WTC11 (cell line): ENCODE measurements at regions not wholly inside any gene's neighbourhood (a gene's known extent, or its start where the extent isn't known, plus 50 kb on each side); places are given as distances from the start of the nearest gene placed in this dataset.

Experiments
- ATAC-seq: fragments of 200-7000 bp; cut with Tn5 transposase; 2 replicates; pipeline ENCODE4 v1.10.0; 2021; ENCODE audit warnings: mild to moderate bottlenecking, moderate library complexity
- CTCF ChIA-PET: fragments of 300-600 bp; sonication (Branson Sonifier 250); formaldehyde crosslinking; loops from one replicate; lab custom pipeline; 2021; ENCODE audit warnings: antibody characterized with exemption; lab: Charles Lee
- POLR2A ChIA-PET: fragments of 350-600 bp; sonication (Branson Sonifier 250); formaldehyde crosslinking; loops from one replicate; lab custom pipeline; 2021; ENCODE audit warnings: antibody characterized with exemption; lab: Charles Lee
- DNase-seq: peaks from one replicate; pipeline ENCODE4 v3.0.0; 2021; ENCODE audit warnings: low spot score
- H3K27ac Mint-ChIP-seq: 2 replicates; pipeline ENCODE4 v1.8.0; 2021; ENCODE audit warnings: mixed read lengths
- H3K27me3 Mint-ChIP-seq: 2 replicates; pipeline ENCODE4 v1.8.0; 2021; ENCODE audit warnings: low read depth, mild to moderate bottlenecking, moderate library complexity, mixed read lengths
- H3K36me3 Mint-ChIP-seq: 2 replicates; pipeline ENCODE4 v1.8.0; 2021; ENCODE audit warnings: mixed read lengths
- H3K4me1 Mint-ChIP-seq: 2 replicates; pipeline ENCODE4 v1.8.0; 2022; ENCODE audit warnings: mixed read lengths
- H3K4me3 Mint-ChIP-seq: 2 replicates; pipeline ENCODE4 v1.8.0; 2021; ENCODE audit warnings: mild to moderate bottlenecking, moderate library complexity, mixed read lengths
- H3K9me3 Mint-ChIP-seq: 2 replicates; pipeline ENCODE4 v1.8.0; 2021; ENCODE audit warnings: mixed read lengths
- ATF2 ChIP-seq: sonication (generic); formaldehyde crosslinking; IDR thresholded peaks from 2 replicates; pipeline ENCODE4 v1.8.1; 2022; ENCODE audit warnings: low read depth, missing genetic modification reagents, borderline replicate concordance
- ATF6 ChIP-seq: sonication (generic); formaldehyde crosslinking; IDR thresholded peaks from 2 replicates; pipeline ENCODE4 v1.8.1; 2023; ENCODE audit warnings: mild to moderate bottlenecking, missing genetic modification reagents
- CDX4 ChIP-seq: fragments of 250-450 bp; sonication (Bioruptor Pico); IDR thresholded peaks from 2 replicates; pipeline ENCODE4 v1.9.0; 2021; ENCODE audit warnings: moderate library complexity, mild to moderate bottlenecking, inconsistent platforms, borderline replicate concordance
- E2F4 ChIP-seq: sonication (generic); formaldehyde crosslinking; IDR thresholded peaks from 2 replicates; pipeline ENCODE4 v1.8.1; 2022; ENCODE audit warnings: low read depth, mild to moderate bottlenecking, moderate library complexity, missing genetic modification reagents, borderline replicate concordance
- ELF4 ChIP-seq: sonication (generic); formaldehyde crosslinking; IDR thresholded peaks from 2 replicates; pipeline ENCODE4 v1.8.1; 2022; ENCODE audit warnings: low read depth, mild to moderate bottlenecking, moderate library complexity, missing genetic modification reagents
- FOXK1 ChIP-seq: sonication (generic); formaldehyde crosslinking; IDR thresholded peaks from 2 replicates; pipeline ENCODE4 v1.8.0; 2022; ENCODE audit warnings: mild to moderate bottlenecking, moderate library complexity, missing genetic modification reagents
- HMGA2 ChIP-seq: fragments of 250-450 bp; sonication (Bioruptor Pico); IDR thresholded peaks from 2 replicates; pipeline ENCODE4 v1.4.0; 2021; ENCODE audit warnings: mild to moderate bottlenecking, moderate library complexity
- HMGXB4 ChIP-seq: sonication (generic); formaldehyde crosslinking; IDR thresholded peaks from 2 replicates; pipeline ENCODE4 v1.8.1; 2023; ENCODE audit warnings: mild to moderate bottlenecking, moderate library complexity, missing genetic modification reagents
- JUN ChIP-seq: sonication (generic); formaldehyde crosslinking; IDR thresholded peaks from 2 replicates; pipeline ENCODE4 v1.8.0; 2023; ENCODE audit warnings: mild to moderate bottlenecking, missing genetic modification reagents
- PREB ChIP-seq: sonication (generic); formaldehyde crosslinking; IDR thresholded peaks from 2 replicates; pipeline ENCODE4 v1.8.1; 2022; ENCODE audit warnings: mild to moderate bottlenecking, missing genetic modification reagents, moderate library complexity, borderline replicate concordance
- PRRX2 ChIP-seq: fragments of 250-450 bp; sonication (Bioruptor Pico); IDR thresholded peaks from 2 replicates; pipeline ENCODE4 v1.8.0; 2021; ENCODE audit warnings: mild to moderate bottlenecking
- SMAD4 ChIP-seq: sonication (generic); formaldehyde crosslinking; IDR thresholded peaks from 2 replicates; pipeline ENCODE4 v1.8.0; 2022; ENCODE audit warnings: mild to moderate bottlenecking, missing genetic modification reagents
- TEAD1 ChIP-seq: sonication (generic); formaldehyde crosslinking; IDR thresholded peaks from 2 replicates; pipeline ENCODE4 v1.8.0; 2022; ENCODE audit warnings: mild to moderate bottlenecking, missing genetic modification reagents
- ZNF317 ChIP-seq: sonication (generic); formaldehyde crosslinking; IDR thresholded peaks from 2 replicates; pipeline ENCODE4 v1.8.1; 2023; ENCODE audit warnings: low read depth, mild to moderate bottlenecking, moderate library complexity, missing genetic modification reagents, borderline replicate concordance
- ZNF423 ChIP-seq: fragments of 250-450 bp; sonication (Bioruptor Pico); IDR thresholded peaks from 2 replicates; pipeline ENCODE4 v2.1.2; 2022; ENCODE audit warnings: mild to moderate bottlenecking, moderate library complexity
- ZNF425 ChIP-seq: fragments of 250-450 bp; sonication (Bioruptor Pico); conservative IDR thresholded peaks from 2 replicates; pipeline ENCODE4 v1.9.0; 2021; ENCODE audit warnings: mild to moderate bottlenecking
- ZNF532 ChIP-seq: fragments of 250-450 bp; sonication (Bioruptor Pico); IDR thresholded peaks from 2 replicates; pipeline ENCODE4 v1.9.0; 2021; ENCODE audit warnings: mild to moderate bottlenecking, borderline replicate concordance

GRCh38 chr6:156334966-156335365 lies 442.2 kb upstream of the ARID1B start (continued):
- TF ChIP-seq E2F4: no peak
- no peak for TF ChIP-seq ELF4 (CRISPR knock-in tag)
- TF ChIP-seq PREB (CRISPR knock-in tag): no peak
- TF ChIP-seq ATF2: no peak
- TF ChIP-seq ZNF425 (CRISPR knock-in tag): no peak

- Mint-ChIP-seq H3K36me3 (no peaks in the 10 kb centered on the region), H3K9me3 (peaks cover 10% of the 10 kb centered on the region; the same call in 1 of the 2 replicates), H3K4me1 (peaks cover 4% of the 10 kb centered on the region; the same call in 1 of the 2 replicates), H3K27ac (no peak overlapping the region), H3K4me3 (no peak overlapping the region), H3K27me3 (no peaks in the 10 kb centered on the region)
- CTCF ChIA-PET: no interaction called here
- no peak for ATAC-seq
- DNase-seq: no peak
- POLR2A ChIA-PET: no interaction called here
- TF ChIP-seq HMGA2 (no peak), CDX4 (CRISPR knock-in tag) (no peak), FOXK1 (CRISPR knock-in tag) (no peak), HMGXB4 (no peak), SMAD4 (CRISPR knock-in tag) (no peak), ZNF532 (CRISPR knock-in tag) (no peak), ZNF423 (CRISPR knock-in tag) (no peak), ELF4 (CRISPR knock-in tag) (no peak), ZNF317 (CRISPR knock-in tag) (no peak), ATF6 (no peak), TEAD1 (CRISPR knock-in tag) (no peak), JUN (CRISPR knock-in tag) (no peak), PRRX2 (CRISPR knock-in tag) (no peak), E2F4 (no peak)
Measured at GRCh38 chr6:156319707-156320106, 457.5 kb upstream of the ARID1B start.
